Spleen (tissue), 7 donors: ENCODE measurements at regions not wholly inside any gene's neighbourhood (a gene's known extent, or its start where the extent isn't known, plus 50 kb on each side); places are given as distances from the start of the nearest gene placed in this dataset.

Source experiments
- POLR2A ChIP-seq, 3 donors: fragments of 450-650 bp; IDR thresholded peaks; one replicate each; pipeline ENCODE4 v1.5.1; 2017; ENCODE audit warnings: antibody characterized with exemption in 3 of 3, mild to moderate bottlenecking in 1 of 3
- POLR2AphosphoS5 ChIP-seq, 3 donors: sonication (generic); formaldehyde crosslinking; IDR thresholded peaks; one replicate each; pipeline ENCODE4 v1.5.1; 2017; ENCODE audit warnings: antibody characterized with exemption in 3 of 3
- TF ChIP-seq, protein P1 (sequence below), 11 experiments: fragments of 200-600 bp in 7 of 11; fragments of 450-650 bp in 4 of 11; sonication (generic) in 4 of 11; IDR thresholded peaks in 8 of 11; conservative IDR thresholded peaks in 3 of 11; 1 replicate in 7 of 11; 2 replicates in 4 of 11; pipeline versions ENCODE4 v1.4.0 to v1.8.0; 2016 to 2021; ENCODE audit warnings: antibody characterized with exemption in 11 of 11, inconsistent platforms in 4 of 11, mild to moderate bottlenecking in 1 of 11
- donor health status: DM: no; HTN: no; CAD: no; lungs with moderate emphysema.
- donor health status: DM: no; HTN: no; CAD: no.
- donor health status: DM: no; HTN: no; CAD: no.

DNA sequence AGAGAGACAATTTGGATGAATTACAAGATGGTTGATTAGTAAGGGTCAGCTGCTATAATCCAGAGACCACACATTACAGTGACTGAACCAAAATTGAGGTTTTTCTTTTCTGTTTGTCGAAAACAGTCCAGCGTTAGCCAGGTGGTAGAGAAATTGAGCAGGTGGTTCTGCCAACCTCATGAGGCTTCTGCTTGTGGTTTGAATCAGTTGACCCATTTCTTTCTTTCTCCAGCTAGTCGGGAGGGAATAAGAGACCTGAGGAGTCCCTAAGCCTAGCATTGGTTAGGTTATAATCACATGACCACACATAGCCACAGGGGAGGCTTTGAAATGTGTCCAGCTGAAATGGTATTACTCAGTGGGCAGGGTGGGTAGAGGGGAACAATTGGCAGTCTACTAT is 504.6 kb downstream of the HS3ST4 start:
- TF ChIP-seq, protein P1, sequence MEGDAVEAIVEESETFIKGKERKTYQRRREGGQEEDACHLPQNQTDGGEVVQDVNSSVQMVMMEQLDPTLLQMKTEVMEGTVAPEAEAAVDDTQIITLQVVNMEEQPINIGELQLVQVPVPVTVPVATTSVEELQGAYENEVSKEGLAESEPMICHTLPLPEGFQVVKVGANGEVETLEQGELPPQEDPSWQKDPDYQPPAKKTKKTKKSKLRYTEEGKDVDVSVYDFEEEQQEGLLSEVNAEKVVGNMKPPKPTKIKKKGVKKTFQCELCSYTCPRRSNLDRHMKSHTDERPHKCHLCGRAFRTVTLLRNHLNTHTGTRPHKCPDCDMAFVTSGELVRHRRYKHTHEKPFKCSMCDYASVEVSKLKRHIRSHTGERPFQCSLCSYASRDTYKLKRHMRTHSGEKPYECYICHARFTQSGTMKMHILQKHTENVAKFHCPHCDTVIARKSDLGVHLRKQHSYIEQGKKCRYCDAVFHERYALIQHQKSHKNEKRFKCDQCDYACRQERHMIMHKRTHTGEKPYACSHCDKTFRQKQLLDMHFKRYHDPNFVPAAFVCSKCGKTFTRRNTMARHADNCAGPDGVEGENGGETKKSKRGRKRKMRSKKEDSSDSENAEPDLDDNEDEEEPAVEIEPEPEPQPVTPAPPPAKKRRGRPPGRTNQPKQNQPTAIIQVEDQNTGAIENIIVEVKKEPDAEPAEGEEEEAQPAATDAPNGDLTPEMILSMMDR (IDR thresholded peaks at IDR 0.05 in 8 of 11, conservative IDR thresholded peaks at IDR 0.05 in 3 of 11): no peak
- no peak for TF ChIP-seq POLR2AphosphoS5 (IDR thresholded peaks at IDR 0.05)
- TF ChIP-seq POLR2A (IDR thresholded peaks at IDR 0.05): no peak
